ENCODE measurements at regions not wholly inside any gene's neighbourhood (a gene's known extent, or its start where the extent isn't known, plus 50 kb on each side); places are given as distances from the start of the nearest gene placed in this dataset.

DNA sequence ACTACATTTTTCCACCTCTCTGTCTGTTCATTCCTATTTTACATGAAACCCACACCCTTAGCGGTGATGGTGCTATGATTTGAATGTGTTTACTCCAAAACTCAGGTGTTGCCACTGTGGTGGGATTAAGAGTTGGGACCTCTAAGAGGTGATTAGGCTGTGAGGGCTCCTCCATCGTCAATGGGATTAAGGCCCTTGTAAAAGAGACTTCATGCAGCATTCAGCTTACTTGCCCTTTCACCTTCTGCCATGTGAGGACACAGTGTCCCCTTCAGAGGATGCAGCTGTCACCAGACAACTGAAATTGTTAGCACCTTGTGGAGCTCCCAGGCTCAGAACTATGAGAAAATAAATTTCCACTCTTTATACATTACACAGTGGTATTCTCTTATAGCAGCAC is 182.2 kb downstream of the NOC3L start:
- TF ChIP-seq GATA3 (IDR thresholded peaks at IDR 0.05; ENCODE audit: low read depth, low read length) (no peak), GATA2 (IDR thresholded peaks at IDR 0.05; ENCODE audit: low read depth, low read length) (no peak)

DNA sequence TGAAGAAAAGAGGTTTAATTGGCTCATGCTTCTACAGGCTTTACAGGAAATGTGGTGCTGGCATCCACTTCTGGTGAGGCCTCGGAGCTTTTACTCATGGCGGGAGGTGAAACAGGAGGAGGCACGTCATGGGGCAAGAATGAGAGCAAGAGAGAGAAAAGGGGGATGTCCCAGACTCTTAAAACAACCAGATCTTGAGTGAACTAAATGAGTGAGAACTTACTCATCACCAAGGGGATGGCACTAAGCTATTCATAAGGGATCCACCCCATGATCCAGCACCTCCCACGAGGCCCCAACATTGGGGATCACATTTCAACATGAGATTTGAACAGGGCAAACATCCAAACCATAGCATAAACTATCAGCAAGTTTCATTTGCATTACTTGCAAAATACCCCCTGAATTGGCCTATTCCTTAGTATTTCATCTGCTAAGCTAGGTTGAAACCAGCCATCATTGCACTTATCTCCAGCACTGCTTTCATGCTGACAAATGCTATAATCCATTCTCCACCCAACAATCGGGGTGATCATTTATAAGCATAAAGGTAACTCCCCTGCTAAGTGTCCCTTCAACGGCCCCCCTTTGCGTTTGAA is 179.0 kb downstream of the NOC3L start:
- TF ChIP-seq GATA2 (IDR thresholded peaks at IDR 0.05; ENCODE audit: low read depth, low read length) (no peak), GATA3 (IDR thresholded peaks at IDR 0.05; ENCODE audit: low read depth, low read length) (no peak)

- TF ChIP-seq GATA3 (IDR thresholded peaks at IDR 0.05; ENCODE audit: low read depth, low read length) (peak; percentile 25), GATA2 (IDR thresholded peaks at IDR 0.05; ENCODE audit: low read depth, low read length) (no peak)
Measured at GRCh38 chr10:94186722-94187121, 176.0 kb downstream of the NOC3L start.

DNA sequence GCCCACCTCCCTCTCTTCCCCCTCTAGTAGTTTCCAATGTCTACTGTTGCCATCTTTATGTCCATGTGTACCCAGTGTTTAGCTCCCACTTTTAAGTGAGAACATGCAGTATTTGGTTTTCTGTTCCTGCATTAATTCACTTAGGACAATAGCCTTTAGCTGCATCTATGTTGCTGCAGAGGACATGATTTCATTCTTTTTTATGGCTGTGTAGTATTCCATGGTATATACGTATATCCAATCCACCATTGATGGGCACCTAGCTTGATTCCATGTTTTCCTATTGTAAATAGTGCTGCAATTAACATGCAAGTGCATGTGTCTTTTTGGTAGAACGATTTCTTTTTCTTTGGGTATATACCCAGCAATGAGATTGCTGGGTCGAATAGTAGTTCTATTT is 170.4 kb downstream of the NOC3L start:
- TF ChIP-seq GATA3 (IDR thresholded peaks at IDR 0.05; ENCODE audit: low read depth, low read length) (no peak), GATA2 (IDR thresholded peaks at IDR 0.05; ENCODE audit: low read depth, low read length) (no peak)

DNA sequence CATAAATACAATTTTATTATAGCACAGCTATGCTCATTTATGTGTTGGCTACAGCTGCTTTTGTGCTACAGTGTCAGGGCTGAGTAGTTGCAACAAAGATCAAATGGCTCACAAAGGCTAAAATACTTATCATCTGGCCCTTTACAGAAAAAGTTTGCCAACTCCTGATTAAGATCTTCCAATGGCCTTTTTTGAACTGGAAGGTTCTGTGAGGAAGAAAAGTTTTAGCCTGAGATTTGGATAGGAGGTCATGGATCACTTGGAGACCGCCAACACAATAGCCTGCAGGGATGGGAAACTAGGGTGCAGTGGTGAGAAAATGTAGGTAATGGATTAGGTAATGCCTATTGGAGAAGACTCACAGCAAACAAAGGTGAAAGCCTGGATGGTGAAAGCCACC is 169.8 kb downstream of the NOC3L start:
- TF ChIP-seq GATA2 (IDR thresholded peaks at IDR 0.05; ENCODE audit: low read depth, low read length), result no peak

- TF ChIP-seq GATA3 (IDR thresholded peaks at IDR 0.05; ENCODE audit: low read depth, low read length) (no peak), GATA2 (IDR thresholded peaks at IDR 0.05; ENCODE audit: low read depth, low read length) (no peak)
Measured at GRCh38 chr10:94193466-94193924, 169.2 kb downstream of the NOC3L start.

DNA sequence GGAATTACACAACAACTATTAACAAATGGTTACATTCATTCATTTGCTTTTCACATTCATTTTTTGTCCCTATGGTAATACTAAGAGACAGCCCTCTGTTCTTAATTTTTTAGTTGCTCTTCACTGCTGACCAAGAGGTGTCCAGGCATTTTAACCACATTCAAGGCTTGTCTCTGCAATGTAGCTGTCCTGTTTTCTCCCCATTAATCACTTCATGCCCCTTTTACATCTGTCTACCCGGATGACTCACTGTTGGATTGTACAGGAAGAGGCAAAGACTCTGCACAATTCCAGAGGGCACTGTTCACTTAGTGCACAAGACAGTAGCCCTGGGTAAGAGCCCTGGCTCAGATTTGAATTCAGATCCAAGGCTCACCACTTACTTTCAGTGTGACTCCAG is 168.5 kb downstream of the NOC3L start:
- no peak for TF ChIP-seq GATA2 (IDR thresholded peaks at IDR 0.05; ENCODE audit: low read depth, low read length)
- no peak for TF ChIP-seq GATA3 (IDR thresholded peaks at IDR 0.05; ENCODE audit: low read depth, low read length)

DNA sequence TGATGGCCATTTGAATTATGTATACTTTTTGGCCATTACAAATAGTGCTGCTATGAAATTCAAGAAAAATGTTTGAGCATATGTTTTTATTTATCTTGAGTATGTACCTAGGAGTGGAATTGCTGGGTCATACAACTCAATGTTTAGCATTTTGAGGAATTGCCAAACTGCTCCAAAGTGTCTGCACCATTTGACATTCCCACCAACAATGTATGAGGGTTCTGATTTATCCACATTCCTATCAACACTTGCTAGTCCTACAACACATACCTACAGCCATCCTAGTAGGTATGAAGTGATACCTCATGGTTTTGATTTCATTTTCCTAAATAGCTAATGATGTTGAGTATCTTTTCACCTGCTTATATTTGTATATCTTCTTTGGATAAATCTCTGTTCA is 165.5 kb downstream of the NOC3L start:
- TF ChIP-seq GATA3 (IDR thresholded peaks at IDR 0.05; ENCODE audit: low read depth, low read length), result no peak
- TF ChIP-seq GATA2 (IDR thresholded peaks at IDR 0.05; ENCODE audit: low read depth, low read length), result no peak

DNA sequence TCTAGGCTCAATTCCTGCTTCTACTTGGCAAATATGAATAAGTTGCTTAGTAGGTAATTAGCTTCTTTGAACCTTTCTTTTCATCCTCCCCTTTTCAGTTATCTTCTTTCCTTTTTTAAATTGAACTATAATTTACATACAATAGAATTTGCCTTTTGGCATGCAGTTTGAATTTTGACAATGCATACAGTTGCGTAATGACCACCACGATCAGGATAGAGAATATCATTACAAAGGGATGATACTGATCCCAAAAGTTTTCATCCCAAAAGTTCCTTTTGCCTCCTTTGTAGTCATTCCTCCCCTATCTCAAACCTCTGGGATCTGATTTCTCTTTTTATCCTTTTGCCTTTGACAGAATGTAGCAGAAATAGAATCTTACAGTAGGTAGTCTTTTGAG is 164.4 kb downstream of the NOC3L start:
- no peak for TF ChIP-seq GATA3 (IDR thresholded peaks at IDR 0.05; ENCODE audit: low read depth, low read length)

DNA sequence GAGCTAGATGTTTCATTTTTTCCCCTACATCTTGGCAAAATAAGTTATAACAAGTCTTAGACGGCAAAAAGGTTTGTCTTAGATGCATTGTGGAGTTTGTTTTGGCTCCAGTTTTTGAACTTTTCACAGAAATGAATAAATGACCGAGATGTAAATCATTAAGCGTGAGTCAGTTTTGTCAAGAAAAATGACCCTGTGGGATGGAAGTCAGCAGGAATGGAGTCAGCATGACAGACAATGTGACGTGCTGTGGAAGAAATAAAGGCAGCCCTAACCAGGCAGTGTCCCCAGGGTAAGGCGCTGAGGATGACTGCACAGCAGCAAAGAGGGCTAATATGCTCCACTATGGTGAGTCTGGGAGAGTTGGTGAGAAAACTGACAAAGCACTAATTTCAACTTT is 163.2 kb downstream of the NOC3L start:
- TF ChIP-seq GATA2 (IDR thresholded peaks at IDR 0.05; ENCODE audit: low read depth, low read length) (no peak), GATA3 (IDR thresholded peaks at IDR 0.05; ENCODE audit: low read depth, low read length) (no peak)

GRCh38 chr10:94200146-94200837 is 162.4 kb downstream of the NOC3L start:
- TF ChIP-seq GATA2 (IDR thresholded peaks at IDR 0.05; ENCODE audit: low read depth, low read length), result no peak
- TF ChIP-seq GATA3 (IDR thresholded peaks at IDR 0.05; ENCODE audit: low read depth, low read length), result no peak

GRCh38 chr10:94205396-94205831 is 157.3 kb downstream of the NOC3L start:
- TF ChIP-seq GATA3 (IDR thresholded peaks at IDR 0.05; ENCODE audit: low read depth, low read length) (no peak), GATA2 (IDR thresholded peaks at IDR 0.05; ENCODE audit: low read depth, low read length) (0 out of 2 replicates have a peak, but pooled peaks have one; percentile 6)

DNA sequence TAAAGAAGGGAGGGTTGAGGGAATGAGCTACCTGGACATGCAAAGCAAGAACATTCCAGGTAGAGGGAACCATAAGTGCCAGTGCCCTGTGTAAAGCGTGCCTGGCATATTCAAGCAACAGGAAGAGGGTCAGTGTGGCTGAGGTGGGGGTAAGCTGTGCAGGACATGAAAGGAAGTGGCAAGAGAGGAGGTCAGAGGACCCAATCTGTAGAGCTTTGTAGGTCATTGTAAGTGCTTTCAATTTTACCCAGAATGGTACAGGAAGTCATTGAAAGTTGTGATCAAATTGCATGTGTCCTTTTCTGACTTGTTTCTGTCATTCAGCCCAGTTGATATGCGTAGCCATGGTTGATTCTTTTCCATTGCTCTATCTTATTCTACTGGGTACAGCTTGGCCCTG is 156.6 kb downstream of the NOC3L start:
- TF ChIP-seq GATA3 (IDR thresholded peaks at IDR 0.05; ENCODE audit: low read depth, low read length), result no peak
- no peak for TF ChIP-seq GATA2 (IDR thresholded peaks at IDR 0.05; ENCODE audit: low read depth, low read length)

DNA sequence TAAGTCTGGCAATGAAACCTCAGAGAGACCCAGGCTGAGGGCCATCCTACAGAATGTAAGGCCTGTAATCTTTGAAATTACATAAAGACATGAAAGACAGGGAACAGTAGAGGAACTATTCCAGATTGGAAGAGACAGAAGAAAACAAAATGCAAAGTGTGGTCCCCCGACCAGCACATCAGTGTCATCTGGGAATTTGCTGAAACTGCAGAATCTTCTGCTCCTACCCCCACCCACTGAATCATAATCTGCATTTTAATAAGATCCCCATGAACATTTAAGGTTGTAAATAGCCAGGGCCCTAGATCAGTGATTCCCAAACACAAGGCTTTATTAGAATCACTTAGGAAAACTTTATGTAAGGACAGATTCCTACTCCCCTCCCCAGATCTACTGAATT is 154.4 kb downstream of the NOC3L start:
- TF ChIP-seq GATA3 (IDR thresholded peaks at IDR 0.05; ENCODE audit: low read depth, low read length), result no peak
- TF ChIP-seq GATA2 (IDR thresholded peaks at IDR 0.05; ENCODE audit: low read depth, low read length), result no peak

DNA sequence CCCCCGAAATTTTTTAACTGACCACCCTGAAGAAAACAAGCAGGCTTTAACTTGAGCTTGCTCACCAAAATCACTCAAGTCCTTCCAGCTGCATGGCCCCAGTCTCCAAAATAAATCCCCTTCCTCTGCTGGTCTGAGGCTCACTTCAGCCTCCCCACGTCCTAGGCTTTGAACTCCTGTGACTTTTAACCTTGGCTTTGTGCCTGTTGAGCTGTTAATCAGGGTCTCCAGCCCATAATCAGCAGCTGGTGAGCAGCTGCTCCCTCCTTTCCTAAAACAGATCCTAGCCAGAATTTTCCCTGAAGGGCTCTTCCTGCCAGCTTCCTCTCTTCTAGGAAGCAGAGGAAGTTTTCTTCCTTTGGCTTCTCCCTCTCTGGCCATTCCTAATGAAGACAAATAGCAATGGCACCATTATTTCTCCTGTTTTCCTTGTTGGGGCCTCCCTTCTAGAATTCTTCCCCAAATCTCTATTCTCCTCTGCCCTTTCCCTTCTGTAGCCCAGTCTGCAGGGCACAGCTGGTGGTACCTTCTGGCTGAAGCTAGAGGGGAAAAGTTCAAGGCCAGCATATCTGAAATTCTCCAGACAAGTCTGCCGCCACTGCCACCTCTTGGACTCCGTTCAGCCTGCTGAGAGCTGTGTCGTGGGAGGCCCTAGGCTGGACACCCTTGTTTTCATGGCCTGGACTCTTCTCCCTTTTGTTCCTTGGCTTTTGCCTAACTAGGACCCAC is 152.1 kb downstream of the NOC3L start:
- TF ChIP-seq GATA3 (IDR thresholded peaks at IDR 0.05; ENCODE audit: low read depth, low read length), result no peak
- TF ChIP-seq GATA2 (IDR thresholded peaks at IDR 0.05; ENCODE audit: low read depth, low read length), result no peak

Data from SH-SY5Y (cell line).